ENCODE measurements at regions not wholly inside any gene's neighbourhood (a gene's known extent, or its start where the extent isn't known, plus 50 kb on each side); places are given as distances from the start of the nearest gene placed in this dataset.

GRCh38 chr9:115665519-115665918 is 488.1 kb upstream of the PAPPA start:
- Histone ChIP-seq H3K9ac (ENCODE audit: low read length) (no peak overlapping the region), H3K27me3 (ENCODE audit: low read depth, low read length) (no peaks in the 10 kb centered on the region), H3K79me2 (ENCODE audit: low read length) (no peaks in the 10 kb centered on the region), H4K20me1 (ENCODE audit: insufficient read depth, low read length) (no peaks in the 10 kb centered on the region), H2AFZ (ENCODE audit: low read depth, low read length) (no peak overlapping the region), H3K4me2 (ENCODE audit: low read length) (no peak overlapping the region), H3K36me3 (replicated peaks; ENCODE audit: low read depth, low read length) (no peaks in the 10 kb centered on the region), H3K9me3 (ENCODE audit: insufficient read depth, low read length) (no peaks in the 10 kb centered on the region), H3K4me3 (ENCODE audit: low read length) (no peak overlapping the region), H3K27ac (ENCODE audit: low read length) (no peak overlapping the region), H3K4me1 (ENCODE audit: low read length) (peaks cover 8% of the 10 kb centered on the region)
- TF ChIP-seq CTCF (IDR thresholded peaks at IDR 0.05; ENCODE audit: low read depth, low read length) (no peak), EZH2phosphoT487 (IDR thresholded peaks at IDR 0.05; ENCODE audit: low read depth) (no peak)

- H3K9ac ChIP-seq (ENCODE audit: low read length): no peak overlapping the region
- H3K4me2 ChIP-seq (ENCODE audit: low read length): no peak overlapping the region
- H4K20me1 ChIP-seq (ENCODE audit: insufficient read depth, low read length): no peaks in the 10 kb centered on the region
- H3K27me3 ChIP-seq (ENCODE audit: low read depth, low read length): no peaks in the 10 kb centered on the region
- peaks cover 8% of the 10 kb centered on the region for H3K4me1 ChIP-seq (ENCODE audit: low read length)
- 0 out of 2 replicates have a peak overlapping the region, but pooled peaks have one; percentile 39 for H2AFZ ChIP-seq (ENCODE audit: low read depth, low read length)
- H3K27ac ChIP-seq (ENCODE audit: low read length): no peak overlapping the region
- TF ChIP-seq CTCF (IDR thresholded peaks at IDR 0.05; ENCODE audit: low read depth, low read length) (no peak), EZH2phosphoT487 (IDR thresholded peaks at IDR 0.05; ENCODE audit: low read depth) (no peak)
- H3K36me3 ChIP-seq (replicated peaks; ENCODE audit: low read depth, low read length): no peaks in the 10 kb centered on the region
- no peak overlapping the region for H3K4me3 ChIP-seq (ENCODE audit: low read length)
- H3K9me3 ChIP-seq (ENCODE audit: insufficient read depth, low read length): no peaks in the 10 kb centered on the region
- no peaks in the 10 kb centered on the region for H3K79me2 ChIP-seq (ENCODE audit: low read length)
Measured at GRCh38 chr9:115668521-115668920, 485.1 kb upstream of the PAPPA start.

- Histone ChIP-seq H3K36me3 (replicated peaks; ENCODE audit: low read depth, low read length) (no peaks in the 10 kb centered on the region), H3K9ac (ENCODE audit: low read length) (no peak overlapping the region), H2AFZ (ENCODE audit: low read depth, low read length) (no peak overlapping the region), H3K4me1 (ENCODE audit: low read length) (peaks cover 8% of the 10 kb centered on the region), H3K9me3 (ENCODE audit: insufficient read depth, low read length) (no peaks in the 10 kb centered on the region), H3K27me3 (ENCODE audit: low read depth, low read length) (no peaks in the 10 kb centered on the region), H3K79me2 (ENCODE audit: low read length) (no peaks in the 10 kb centered on the region), H3K4me2 (ENCODE audit: low read length) (no peak overlapping the region), H4K20me1 (ENCODE audit: insufficient read depth, low read length) (no peaks in the 10 kb centered on the region), H3K27ac (ENCODE audit: low read length) (no peak overlapping the region), H3K4me3 (ENCODE audit: low read length) (no peak overlapping the region)
- TF ChIP-seq EZH2phosphoT487 (IDR thresholded peaks at IDR 0.05; ENCODE audit: low read depth) (no peak), CTCF (IDR thresholded peaks at IDR 0.05; ENCODE audit: low read depth, low read length) (no peak)
Measured at GRCh38 chr9:115671236-115671962, 482.2 kb upstream of the PAPPA start.

GRCh38 chr9:115671963-115672305 is 481.7 kb upstream of the PAPPA start:
- H2AFZ ChIP-seq (ENCODE audit: low read depth, low read length): no peak overlapping the region
- H3K27me3 ChIP-seq (ENCODE audit: low read depth, low read length): no peaks in the 10 kb centered on the region
- no peaks in the 10 kb centered on the region for H3K36me3 ChIP-seq (replicated peaks; ENCODE audit: low read depth, low read length)
- no peak for TF ChIP-seq EZH2phosphoT487 (IDR thresholded peaks at IDR 0.05; ENCODE audit: low read depth)
- no peak for TF ChIP-seq CTCF (IDR thresholded peaks at IDR 0.05; ENCODE audit: low read depth, low read length)
- H3K4me1 ChIP-seq (ENCODE audit: low read length): peaks cover 8% of the 10 kb centered on the region
- no peaks in the 10 kb centered on the region for H4K20me1 ChIP-seq (ENCODE audit: insufficient read depth, low read length)
- no peak overlapping the region for H3K4me3 ChIP-seq (ENCODE audit: low read length)
- H3K9me3 ChIP-seq (ENCODE audit: insufficient read depth, low read length): no peaks in the 10 kb centered on the region
- H3K9ac ChIP-seq (ENCODE audit: low read length): no peak overlapping the region
- H3K4me2 ChIP-seq (ENCODE audit: low read length): no peak overlapping the region
- no peaks in the 10 kb centered on the region for H3K79me2 ChIP-seq (ENCODE audit: low read length)
- H3K27ac ChIP-seq (ENCODE audit: low read length): no peak overlapping the region

Measured in OCI-LY3 (cell line).